ENCODE measurements at regions not wholly inside any gene's neighbourhood (a gene's known extent, or its start where the extent isn't known, plus 50 kb on each side); places are given as distances from the start of the nearest gene placed in this dataset.

- H3K4me1 ChIP-seq (ENCODE audit: control insufficient read depth, extremely low read depth, insufficient read depth, low read length), result no peaks in the 10 kb centered on the region
Observed at GRCh38 chr4:37503261-37503660, 182.9 kb downstream of the RELL1 start.

GRCh38 chr4:37502070-37502469 is 184.1 kb downstream of the RELL1 start:
- dilution Hi-C loops (cut with MboI; ENCODE audit: extremely low pct_ligation_motif_present, low sequenced_read_pairs), result no loop called here
- Histone ChIP-seq H3K9me3 (ENCODE audit: control insufficient read depth, low read depth, low read length) (no peaks in the 10 kb centered on the region), H3K36me3 (ENCODE audit: control insufficient read depth in 2 of 2, extremely low read depth in 1 of 2, insufficient read depth in 2 of 2, low read length in 2 of 2) (no peaks in the 10 kb centered on the region), H3K4me2 (ENCODE audit: control insufficient read depth, extremely low read depth, insufficient read depth, low read depth, low read length) (no peak overlapping the region), H3K9me1 (ENCODE audit: control insufficient read depth, extremely low read depth, insufficient read depth, low read length) (no peaks in the 10 kb centered on the region), H3K79me2 (ENCODE audit: control insufficient read depth, insufficient read depth, low read length) (no peaks in the 10 kb centered on the region), H3K4me3 (ENCODE audit: control insufficient read depth in 2 of 3, extremely low read depth in 1 of 3, insufficient read depth in 2 of 3, low read depth in 1 of 3, low read length in 3 of 3) (no peak overlapping the region), H3K27me3 (ENCODE audit: control insufficient read depth, extremely low read depth, insufficient read depth, low read length) (no peaks in the 10 kb centered on the region), H4K20me1 (ENCODE audit: control insufficient read depth, extremely low read depth, insufficient read depth, low read length) (no peaks in the 10 kb centered on the region), H3K9ac (ENCODE audit: control insufficient read depth, extremely low read depth, insufficient read depth, low read length) (no peak overlapping the region), H3K4me1 (ENCODE audit: control insufficient read depth, extremely low read depth, insufficient read depth, low read length) (no peaks in the 10 kb centered on the region), H3K27ac (ENCODE audit: control insufficient read depth, insufficient read depth, low read length) (no peak overlapping the region), H2AFZ (ENCODE audit: control insufficient read depth, low read length) (no peak overlapping the region)
- no peak for FAIRE-seq
- no peak for DNase-seq (ENCODE audit: low read depth, low spot score)
- no peak for TF ChIP-seq EZH2 (IDR thresholded peaks at IDR 0.05; ENCODE audit: low read length)
- TF ChIP-seq CTCF (optimal IDR thresholded peaks at IDR 0.05 in 1 of 3, IDR thresholded peaks at IDR 0.05 in 1 of 3, conservative IDR thresholded peaks at IDR 0.05 in 1 of 3; ENCODE audit: extremely low read depth in 1 of 3, insufficient read depth in 2 of 3, low read length in 3 of 3), result no peak

More at GRCh38 chr4:37503261-37503660, 182.9 kb downstream of the RELL1 start:
- Histone ChIP-seq H4K20me1 (ENCODE audit: control insufficient read depth, extremely low read depth, insufficient read depth, low read length) (no peaks in the 10 kb centered on the region), H3K9me3 (ENCODE audit: control insufficient read depth, low read depth, low read length) (no peaks in the 10 kb centered on the region), H3K4me3 (ENCODE audit: control insufficient read depth in 2 of 3, extremely low read depth in 1 of 3, insufficient read depth in 2 of 3, low read depth in 1 of 3, low read length in 3 of 3) (no peak overlapping the region), H3K4me2 (ENCODE audit: control insufficient read depth, extremely low read depth, insufficient read depth, low read depth, low read length) (no peak overlapping the region), H2AFZ (ENCODE audit: control insufficient read depth, low read length) (no peak overlapping the region), H3K9ac (ENCODE audit: control insufficient read depth, extremely low read depth, insufficient read depth, low read length) (no peak overlapping the region), H3K27me3 (ENCODE audit: control insufficient read depth, extremely low read depth, insufficient read depth, low read length) (no peaks in the 10 kb centered on the region), H3K36me3 (ENCODE audit: control insufficient read depth in 2 of 2, extremely low read depth in 1 of 2, insufficient read depth in 2 of 2, low read length in 2 of 2) (no peaks in the 10 kb centered on the region), H3K27ac (ENCODE audit: control insufficient read depth, insufficient read depth, low read length) (no peak overlapping the region), H3K79me2 (ENCODE audit: control insufficient read depth, insufficient read depth, low read length) (no peaks in the 10 kb centered on the region), H3K9me1 (ENCODE audit: control insufficient read depth, extremely low read depth, insufficient read depth, low read length) (no peaks in the 10 kb centered on the region)
- DNase-seq (ENCODE audit: low read depth, low spot score) (no peak), FAIRE-seq (no peak)
- dilution Hi-C loops (cut with MboI; ENCODE audit: extremely low pct_ligation_motif_present, low sequenced_read_pairs), result no loop called here
- no peak for TF ChIP-seq CTCF (optimal IDR thresholded peaks at IDR 0.05 in 1 of 3, IDR thresholded peaks at IDR 0.05 in 1 of 3, conservative IDR thresholded peaks at IDR 0.05 in 1 of 3; ENCODE audit: extremely low read depth in 1 of 3, insufficient read depth in 2 of 3, low read length in 3 of 3)
- no peak for TF ChIP-seq EZH2 (IDR thresholded peaks at IDR 0.05; ENCODE audit: low read length)
